ENCODE measurements at regions not wholly inside any gene's neighbourhood (a gene's known extent, or its start where the extent isn't known, plus 50 kb on each side); places are given as distances from the start of the nearest gene placed in this dataset.

- TF ChIP-seq CTCF (IDR thresholded peaks at IDR 0.05; ENCODE audit: unreplicated experiment): no peak
- peaks cover 14% of the 10 kb centered on the region for H3K4me1 Mint-ChIP-seq
Measured at GRCh38 chr21:28758042-28758882, 234.4 kb downstream of the LTN1 start.

GRCh38 chr21:28754862-28755261 is 237.8 kb downstream of the LTN1 start:
- H3K27me3 Mint-ChIP-seq (ENCODE audit: low read depth): no peaks in the 10 kb centered on the region
- no peak for DNase-seq (ENCODE audit: low spot score in 2 of 2, unreplicated experiment in 2 of 2)
- no peak for TF ChIP-seq CTCF (IDR thresholded peaks at IDR 0.05; ENCODE audit: unreplicated experiment)
- no peak overlapping the region for H3K4me3 Mint-ChIP-seq
- peaks cover 14% of the 10 kb centered on the region for H3K4me1 Mint-ChIP-seq
- H3K9me3 Mint-ChIP-seq: peaks cover 6% of the 10 kb centered on the region
- peak overlapping the region; percentile 19 for H3K27ac Mint-ChIP-seq
- no peaks in the 10 kb centered on the region for H3K36me3 Mint-ChIP-seq

More at GRCh38 chr21:28758042-28758882, 234.4 kb downstream of the LTN1 start:
- H3K27ac Mint-ChIP-seq: no peak overlapping the region
- peaks cover 7% of the 10 kb centered on the region for H3K9me3 Mint-ChIP-seq
- no peaks in the 10 kb centered on the region for H3K36me3 Mint-ChIP-seq
- DNase-seq (ENCODE audit: low spot score in 2 of 2, unreplicated experiment in 2 of 2): no peak
- H3K4me3 Mint-ChIP-seq: no peak overlapping the region
- H3K27me3 Mint-ChIP-seq (ENCODE audit: low read depth): no peaks in the 10 kb centered on the region

DNA sequence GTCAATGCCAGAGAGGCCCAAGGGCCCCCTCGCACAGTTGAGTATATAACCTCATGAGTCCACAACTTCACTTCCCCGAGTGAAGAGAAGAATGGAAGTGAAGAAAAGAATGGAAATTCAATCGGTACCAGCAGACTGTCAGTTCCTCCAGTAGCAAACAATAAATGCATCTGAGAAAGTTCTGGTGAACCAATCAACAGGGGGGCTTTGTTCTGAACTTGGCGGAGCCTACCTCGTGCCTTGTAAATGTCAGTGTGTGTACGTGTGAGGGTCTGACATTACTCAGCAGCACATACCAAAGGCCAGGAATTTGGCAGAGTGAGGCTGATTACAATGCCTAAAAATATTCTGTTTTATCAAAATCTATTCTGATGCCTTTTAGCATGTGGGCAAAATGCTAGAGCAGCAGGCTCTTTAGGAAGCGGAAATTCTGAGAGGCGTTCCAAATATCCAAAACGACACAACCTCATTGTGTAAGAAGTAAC is 238.5 kb downstream of the LTN1 start:
- peak overlapping the region; percentile 74 for H3K27ac Mint-ChIP-seq

DNA sequence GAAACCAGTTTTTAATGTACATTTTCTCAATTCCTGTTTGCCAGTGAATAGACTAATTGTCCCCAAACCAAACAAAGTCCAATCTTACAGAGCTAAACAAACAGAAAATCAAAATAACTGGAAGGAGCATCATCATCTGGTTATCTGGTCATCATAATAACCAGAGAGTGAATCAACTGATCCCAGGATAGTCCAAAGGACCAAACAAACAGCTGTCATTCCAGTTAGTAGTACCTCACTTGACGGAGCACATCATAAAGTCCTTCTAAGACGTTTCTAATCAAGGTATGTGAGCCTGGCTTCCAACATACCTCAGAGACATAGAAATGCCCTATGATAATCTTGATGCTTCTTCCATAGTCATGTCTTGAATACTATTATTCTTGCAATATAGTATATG is 240.5 kb downstream of the LTN1 start:
- no peaks in the 10 kb centered on the region for H3K36me3 Mint-ChIP-seq

More for the DNA sequence above, 238.5 kb downstream of the LTN1 start:
- Mint-ChIP-seq H3K9me3 (no peaks in the 10 kb centered on the region), H3K36me3 (no peaks in the 10 kb centered on the region), H3K4me3 (no peak overlapping the region), H3K4me1 (peaks cover 18% of the 10 kb centered on the region), H3K27me3 (ENCODE audit: low read depth) (no peaks in the 10 kb centered on the region)
- TF ChIP-seq CTCF (IDR thresholded peaks at IDR 0.05; ENCODE audit: unreplicated experiment): no peak
- DNase-seq (ENCODE audit: low spot score in 2 of 2, unreplicated experiment in 2 of 2): peak in 1 of 2 experiments; percentile 39

DNA sequence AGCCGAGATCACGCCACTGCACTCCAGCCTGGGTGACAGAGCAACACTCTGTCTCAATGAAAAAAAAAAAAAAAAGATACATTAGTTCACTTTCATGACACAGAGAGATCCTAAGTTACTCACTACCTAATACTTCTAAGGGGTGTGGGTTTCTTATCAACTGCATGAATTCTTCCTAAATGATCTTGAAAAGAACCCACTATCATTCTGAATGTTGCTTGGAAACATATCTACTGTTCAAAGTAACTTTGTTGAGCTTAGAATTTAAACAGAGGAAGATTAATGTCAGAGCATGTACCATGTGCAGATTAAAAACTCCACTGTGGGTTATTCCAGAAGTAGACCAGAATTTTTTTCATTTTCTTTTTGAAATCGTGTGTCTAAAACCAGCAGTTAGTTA is 241.5 kb downstream of the LTN1 start:
- no peaks in the 10 kb centered on the region for H3K27me3 Mint-ChIP-seq (ENCODE audit: low read depth)
- no peak overlapping the region for H3K4me3 Mint-ChIP-seq
- no peaks in the 10 kb centered on the region for H3K36me3 Mint-ChIP-seq
- DNase-seq (ENCODE audit: low spot score in 2 of 2, unreplicated experiment in 2 of 2): no peak
- TF ChIP-seq CTCF (IDR thresholded peaks at IDR 0.05; ENCODE audit: unreplicated experiment): no peak
- peaks cover 13% of the 10 kb centered on the region for H3K4me1 Mint-ChIP-seq
- H3K27ac Mint-ChIP-seq: no peak overlapping the region
- no peaks in the 10 kb centered on the region for H3K9me3 Mint-ChIP-seq

More for the DNA sequence above, 240.5 kb downstream of the LTN1 start:
- no peak for TF ChIP-seq CTCF (IDR thresholded peaks at IDR 0.05; ENCODE audit: unreplicated experiment)
- H3K4me1 Mint-ChIP-seq: peaks cover 13% of the 10 kb centered on the region
- H3K27me3 Mint-ChIP-seq (ENCODE audit: low read depth): no peaks in the 10 kb centered on the region
- H3K27ac Mint-ChIP-seq: peak overlapping the region; percentile 47
- H3K9me3 Mint-ChIP-seq: no peaks in the 10 kb centered on the region
- H3K4me3 Mint-ChIP-seq: no peak overlapping the region
- no peak for DNase-seq (ENCODE audit: low spot score in 2 of 2, unreplicated experiment in 2 of 2)

All from mesothelial cell of epicardium (in vitro differentiated cells).